ENCODE measurements at regions not wholly inside any gene's neighbourhood (a gene's known extent, or its start where the extent isn't known, plus 50 kb on each side); places are given as distances from the start of the nearest gene placed in this dataset.

DNA sequence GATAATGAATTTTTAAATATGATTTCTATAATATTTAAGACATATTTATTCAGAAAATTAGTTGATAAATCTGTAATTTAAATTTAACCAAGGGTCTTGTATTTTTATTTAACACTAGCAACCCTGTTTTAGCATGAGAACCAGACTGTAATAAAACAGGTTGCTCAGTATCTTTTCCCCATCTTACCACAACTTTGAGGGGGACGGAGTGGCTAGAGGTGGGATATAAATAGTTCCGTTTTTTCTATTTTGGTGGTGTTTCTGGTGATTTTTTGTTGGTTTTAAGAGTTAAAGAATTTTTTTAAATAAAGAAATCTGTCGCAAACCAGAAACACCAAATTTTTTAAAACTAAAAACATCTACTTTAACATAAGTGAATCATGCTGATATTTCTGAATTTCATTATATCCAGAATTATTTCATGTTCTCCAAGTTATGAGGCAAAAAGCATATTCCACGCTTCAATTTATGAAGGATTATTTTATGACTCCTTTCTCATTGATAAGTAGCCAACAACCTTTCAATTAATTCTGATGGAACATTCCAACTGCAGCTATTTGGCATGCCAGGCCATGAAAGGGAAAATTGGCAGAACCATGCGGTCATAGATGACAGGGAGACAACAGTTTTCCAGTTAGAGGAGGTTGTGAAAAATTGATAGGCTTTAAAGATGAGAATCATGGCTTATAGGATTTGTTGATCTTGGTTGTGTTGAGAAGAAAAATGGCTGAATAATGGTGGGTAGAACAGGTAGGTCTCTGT lies 151.9 kb upstream of the CARMIL1 start:
- Histone ChIP-seq H3K4me3 (replicated peaks in 1 of 4; ENCODE audit: control extremely low read depth in 1 of 4, insufficient read depth in 1 of 4, low read depth in 3 of 4, low read length in 4 of 4) (no peak overlapping the region), H3K36me3 (ENCODE audit: control insufficient read depth, insufficient read depth, low read length) (no peaks in the 10 kb centered on the region), H3K4me2 (ENCODE audit: extremely low read depth, insufficient read depth, low read length) (no peak overlapping the region), H3K27ac (ENCODE audit: insufficient read depth, low read length) (no peak overlapping the region), H3K79me2 (ENCODE audit: control insufficient read depth, insufficient read depth, low read length) (no peaks in the 10 kb centered on the region), H3K4me1 (ENCODE audit: control insufficient read depth, extremely low read depth, insufficient read depth, low read length) (no peaks in the 10 kb centered on the region), H2AFZ (ENCODE audit: low read length) (no peak overlapping the region), H3K9me3 (ENCODE audit: control insufficient read depth, insufficient read depth, low read depth, low read length) (no peaks in the 10 kb centered on the region), H4K20me1 (ENCODE audit: control insufficient read depth, extremely low read depth, insufficient read depth, low read length) (no peaks in the 10 kb centered on the region), H3K27me3 (ENCODE audit: control insufficient read depth, insufficient read depth, low read length) (no peaks in the 10 kb centered on the region), H3K9ac (ENCODE audit: insufficient read depth, low read length) (no peak overlapping the region)
- no peak for TF ChIP-seq EZH2 (IDR thresholded peaks at IDR 0.05; ENCODE audit: low read length, missing control alignments)
- TF ChIP-seq, protein P1, sequence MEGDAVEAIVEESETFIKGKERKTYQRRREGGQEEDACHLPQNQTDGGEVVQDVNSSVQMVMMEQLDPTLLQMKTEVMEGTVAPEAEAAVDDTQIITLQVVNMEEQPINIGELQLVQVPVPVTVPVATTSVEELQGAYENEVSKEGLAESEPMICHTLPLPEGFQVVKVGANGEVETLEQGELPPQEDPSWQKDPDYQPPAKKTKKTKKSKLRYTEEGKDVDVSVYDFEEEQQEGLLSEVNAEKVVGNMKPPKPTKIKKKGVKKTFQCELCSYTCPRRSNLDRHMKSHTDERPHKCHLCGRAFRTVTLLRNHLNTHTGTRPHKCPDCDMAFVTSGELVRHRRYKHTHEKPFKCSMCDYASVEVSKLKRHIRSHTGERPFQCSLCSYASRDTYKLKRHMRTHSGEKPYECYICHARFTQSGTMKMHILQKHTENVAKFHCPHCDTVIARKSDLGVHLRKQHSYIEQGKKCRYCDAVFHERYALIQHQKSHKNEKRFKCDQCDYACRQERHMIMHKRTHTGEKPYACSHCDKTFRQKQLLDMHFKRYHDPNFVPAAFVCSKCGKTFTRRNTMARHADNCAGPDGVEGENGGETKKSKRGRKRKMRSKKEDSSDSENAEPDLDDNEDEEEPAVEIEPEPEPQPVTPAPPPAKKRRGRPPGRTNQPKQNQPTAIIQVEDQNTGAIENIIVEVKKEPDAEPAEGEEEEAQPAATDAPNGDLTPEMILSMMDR (conservative IDR thresholded peaks at IDR 0.05 in 1 of 2, IDR thresholded peaks at IDR 0.05 in 1 of 2; ENCODE audit: low read depth in 1 of 2, low read length in 2 of 2) = no peak
- DNase-seq (ENCODE audit: low read depth in 2 of 2) = no peak

DNA sequence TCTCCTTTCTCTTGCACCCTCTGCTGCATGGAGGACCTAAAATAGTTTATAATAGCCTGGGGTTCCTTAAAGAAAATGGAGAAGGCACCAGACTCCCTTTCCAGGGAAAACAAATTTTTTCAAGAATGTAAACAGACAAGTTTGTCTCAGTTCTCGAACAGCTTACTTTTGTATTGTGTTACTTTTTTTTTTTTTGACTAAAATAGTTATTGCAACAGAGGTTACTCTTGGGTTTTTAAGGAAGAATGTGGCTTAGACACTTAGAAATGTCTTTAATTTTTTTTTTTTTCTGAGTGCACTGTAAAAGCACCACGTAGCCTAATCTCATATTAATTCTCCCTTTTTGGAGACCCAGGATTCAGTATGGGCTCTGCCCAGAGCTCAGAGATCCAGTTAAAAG lies 148.7 kb upstream of the CARMIL1 start:
- Histone ChIP-seq H3K4me1 (ENCODE audit: control insufficient read depth, extremely low read depth, insufficient read depth, low read length) (no peaks in the 10 kb centered on the region), H3K36me3 (ENCODE audit: control insufficient read depth, insufficient read depth, low read length) (no peaks in the 10 kb centered on the region), H3K9me3 (ENCODE audit: control insufficient read depth, insufficient read depth, low read depth, low read length) (no peaks in the 10 kb centered on the region), H2AFZ (ENCODE audit: low read length) (no peak overlapping the region), H3K4me2 (ENCODE audit: extremely low read depth, insufficient read depth, low read length) (no peak overlapping the region), H3K79me2 (ENCODE audit: control insufficient read depth, insufficient read depth, low read length) (no peaks in the 10 kb centered on the region), H3K27me3 (ENCODE audit: control insufficient read depth, insufficient read depth, low read length) (no peaks in the 10 kb centered on the region), H4K20me1 (ENCODE audit: control insufficient read depth, extremely low read depth, insufficient read depth, low read length) (no peaks in the 10 kb centered on the region), H3K4me3 (replicated peaks in 1 of 4; ENCODE audit: control extremely low read depth in 1 of 4, insufficient read depth in 1 of 4, low read depth in 3 of 4, low read length in 4 of 4) (no peak overlapping the region), H3K9ac (ENCODE audit: insufficient read depth, low read length) (no peak overlapping the region), H3K27ac (ENCODE audit: insufficient read depth, low read length) (no peak overlapping the region)
- peak in 1 of 2 donors; percentile 36 for DNase-seq (ENCODE audit: low read depth in 2 of 2)
- TF ChIP-seq, protein P1 (conservative IDR thresholded peaks at IDR 0.05 in 1 of 2, IDR thresholded peaks at IDR 0.05 in 1 of 2; ENCODE audit: low read depth in 1 of 2, low read length in 2 of 2) = no peak
- no peak for TF ChIP-seq EZH2 (IDR thresholded peaks at IDR 0.05; ENCODE audit: low read length, missing control alignments)

DNA sequence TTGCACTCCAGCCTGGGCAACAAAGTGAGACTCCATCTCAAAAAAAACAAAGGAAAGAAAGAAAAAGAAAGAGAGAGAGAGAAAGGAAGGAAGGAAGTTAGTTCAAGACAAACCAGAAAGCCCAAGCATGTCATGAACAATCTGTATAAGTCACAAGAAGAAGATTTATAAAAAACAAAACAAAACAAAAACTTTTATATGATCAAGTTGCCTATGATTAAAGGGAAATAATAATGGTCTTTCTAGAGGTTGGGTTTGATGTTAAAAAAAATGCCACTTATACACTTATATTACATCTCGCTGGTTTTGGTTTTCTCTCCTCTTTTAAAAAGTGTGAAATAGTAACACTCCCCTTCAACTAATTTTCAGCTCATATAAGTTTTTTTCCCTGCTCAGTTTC lies 146.2 kb upstream of the CARMIL1 start:
- Histone ChIP-seq H3K4me1 (ENCODE audit: control insufficient read depth, extremely low read depth, insufficient read depth, low read length) (peaks cover 4% of the 10 kb centered on the region), H3K36me3 (ENCODE audit: control insufficient read depth, insufficient read depth, low read length) (no peaks in the 10 kb centered on the region), H3K4me2 (ENCODE audit: extremely low read depth, insufficient read depth, low read length) (no peak overlapping the region), H3K79me2 (ENCODE audit: control insufficient read depth, insufficient read depth, low read length) (no peaks in the 10 kb centered on the region), H3K9me3 (ENCODE audit: control insufficient read depth, insufficient read depth, low read depth, low read length) (no peaks in the 10 kb centered on the region), H3K27ac (ENCODE audit: insufficient read depth, low read length) (no peak overlapping the region), H4K20me1 (ENCODE audit: control insufficient read depth, extremely low read depth, insufficient read depth, low read length) (no peaks in the 10 kb centered on the region), H3K9ac (ENCODE audit: insufficient read depth, low read length) (no peak overlapping the region), H3K4me3 (replicated peaks in 1 of 4; ENCODE audit: control extremely low read depth in 1 of 4, insufficient read depth in 1 of 4, low read depth in 3 of 4, low read length in 4 of 4) (no peak overlapping the region), H2AFZ (ENCODE audit: low read length) (no peak overlapping the region), H3K27me3 (ENCODE audit: control insufficient read depth, insufficient read depth, low read length) (no peaks in the 10 kb centered on the region)
- DNase-seq (ENCODE audit: low read depth in 2 of 2) = no peak
- TF ChIP-seq, protein P1 (conservative IDR thresholded peaks at IDR 0.05 in 1 of 2, IDR thresholded peaks at IDR 0.05 in 1 of 2; ENCODE audit: low read depth in 1 of 2, low read length in 2 of 2) = no peak
- no peak for TF ChIP-seq EZH2 (IDR thresholded peaks at IDR 0.05; ENCODE audit: low read length, missing control alignments)

Measured in fibroblast of lung (primary cell).